ENCODE measurements at regions not wholly inside any gene's neighbourhood (a gene's known extent, or its start where the extent isn't known, plus 50 kb on each side); places are given as distances from the start of the nearest gene placed in this dataset.

DNA sequence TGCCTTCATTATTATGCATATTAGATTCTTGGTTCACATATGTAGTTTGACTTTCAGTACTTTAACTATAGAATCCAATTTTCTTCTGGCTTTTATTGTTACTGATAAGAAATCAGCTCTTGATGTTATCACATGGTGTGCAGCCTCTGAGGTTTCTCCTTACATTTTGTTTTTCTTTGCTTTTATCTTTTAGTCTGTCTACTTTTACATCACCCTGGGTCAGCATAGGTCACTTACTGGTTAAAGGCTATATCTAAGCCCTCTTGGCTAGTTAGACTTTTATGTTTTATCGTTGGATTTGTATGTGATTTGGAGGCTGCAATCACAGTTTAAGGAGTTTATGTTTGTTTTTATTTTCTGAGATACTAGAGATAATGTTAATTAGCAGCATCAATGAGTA is 187.2 kb upstream of the NOL4 start:
- ChIA-PET POLR2A (no interaction called here), CTCF (no interaction called here)
- WGBS (ENCODE audit: insufficient coverage): 60% methylated on average over 1 of the region's 1 CpG

DNA sequence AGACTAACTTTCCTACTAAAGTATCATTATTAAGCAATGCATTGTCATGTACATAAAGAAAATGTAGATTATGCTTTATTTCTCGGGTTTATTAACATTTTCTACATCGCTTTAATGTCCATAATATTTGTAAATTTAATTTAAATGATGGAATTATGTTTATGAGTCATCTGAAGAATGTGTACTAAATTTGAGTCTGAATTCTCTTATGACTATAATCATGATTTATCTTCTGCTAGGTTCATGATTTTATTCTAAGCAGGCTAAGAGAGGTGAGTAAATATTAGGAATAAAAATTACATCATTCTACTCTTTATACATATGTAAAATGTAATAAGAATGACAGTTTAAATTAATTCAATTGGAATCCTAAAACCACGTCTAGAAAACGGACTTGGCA is 206.3 kb upstream of the NOL4 start:
- 88% methylated on average over 2 of the region's 4 CpGs for WGBS (ENCODE audit: insufficient coverage)
- Histone ChIP-seq H3K27me3 (replicated peaks in 2 of 5; ENCODE audit: control insufficient read depth in 4 of 5, insufficient read depth in 5 of 5, low read length in 4 of 5) (no peaks in the 10 kb centered on the region), H3K4me1 (ENCODE audit: control extremely low read depth in 1 of 4, control insufficient read depth in 4 of 4, insufficient read depth in 4 of 4, low read length in 3 of 4) (no peaks in the 10 kb centered on the region), H3K9me3 (ENCODE audit: control extremely low read depth in 1 of 5, control insufficient read depth in 4 of 5, insufficient read depth in 2 of 5, low read depth in 1 of 5, low read length in 4 of 5) (no peaks in the 10 kb centered on the region), H3K4me3 (ENCODE audit: control insufficient read depth in 1 of 7, extremely low read depth in 1 of 7, insufficient read depth in 4 of 7, low read depth in 2 of 7, low read length in 6 of 7) (no peak overlapping the region), H3K36me3 (ENCODE audit: control insufficient read depth in 4 of 4, insufficient read depth in 4 of 4, low read length in 3 of 4) (no peaks in the 10 kb centered on the region), H3K27ac (ENCODE audit: insufficient read depth in 1 of 2, low read depth in 1 of 2, low read length in 2 of 2, poor library complexity in 1 of 2, severe bottlenecking in 2 of 2) (no peak overlapping the region)
- DNase-seq: no peak
- ChIA-PET POLR2A (no interaction called here), CTCF (no interaction called here)

More for the DNA sequence above, 187.2 kb upstream of the NOL4 start:
- H3K36me3 ChIP-seq (ENCODE audit: control insufficient read depth in 4 of 4, insufficient read depth in 4 of 4, low read length in 3 of 4): no peaks in the 10 kb centered on the region
- H3K27ac ChIP-seq (ENCODE audit: insufficient read depth in 1 of 2, low read depth in 1 of 2, low read length in 2 of 2, poor library complexity in 1 of 2, severe bottlenecking in 2 of 2): no peak overlapping the region
- H3K9me3 ChIP-seq (ENCODE audit: control extremely low read depth in 1 of 5, control insufficient read depth in 4 of 5, insufficient read depth in 2 of 5, low read depth in 1 of 5, low read length in 4 of 5): no peaks in the 10 kb centered on the region
- DNase-seq: no peak
- no peaks in the 10 kb centered on the region for H3K4me1 ChIP-seq (ENCODE audit: control extremely low read depth in 1 of 4, control insufficient read depth in 4 of 4, insufficient read depth in 4 of 4, low read length in 3 of 4)
- H3K4me3 ChIP-seq (ENCODE audit: control insufficient read depth in 1 of 7, extremely low read depth in 1 of 7, insufficient read depth in 4 of 7, low read depth in 2 of 7, low read length in 6 of 7): no peak overlapping the region
- H3K27me3 ChIP-seq (replicated peaks in 2 of 5; ENCODE audit: control insufficient read depth in 4 of 5, insufficient read depth in 5 of 5, low read length in 4 of 5): no peaks in the 10 kb centered on the region

- DNase-seq: no peak
- H3K4me3 ChIP-seq (ENCODE audit: control insufficient read depth in 1 of 7, extremely low read depth in 1 of 7, insufficient read depth in 4 of 7, low read depth in 2 of 7, low read length in 6 of 7): no peak overlapping the region
- no CpG with 5 or more reads among the region's 2 CpGs for WGBS (ENCODE audit: insufficient coverage)
Observed at GRCh38 chr18:34444622-34445021, 219.9 kb upstream of the NOL4 start.

GRCh38 chr18:34448662-34449061 is 223.9 kb upstream of the NOL4 start:
- no peak for DNase-seq
- Histone ChIP-seq H3K9me3 (ENCODE audit: control extremely low read depth in 1 of 5, control insufficient read depth in 4 of 5, insufficient read depth in 2 of 5, low read depth in 1 of 5, low read length in 4 of 5) (peaks cover 0 to 3% (median 0%) of the 10 kb centered on the region in 5 experiments), H3K27me3 (replicated peaks in 2 of 5; ENCODE audit: control insufficient read depth in 4 of 5, insufficient read depth in 5 of 5, low read length in 4 of 5) (no peaks in the 10 kb centered on the region), H3K27ac (ENCODE audit: insufficient read depth in 1 of 2, low read depth in 1 of 2, low read length in 2 of 2, poor library complexity in 1 of 2, severe bottlenecking in 2 of 2) (no peak overlapping the region), H3K4me1 (ENCODE audit: control extremely low read depth in 1 of 4, control insufficient read depth in 4 of 4, insufficient read depth in 4 of 4, low read length in 3 of 4) (no peaks in the 10 kb centered on the region), H3K4me3 (ENCODE audit: control insufficient read depth in 1 of 7, extremely low read depth in 1 of 7, insufficient read depth in 4 of 7, low read depth in 2 of 7, low read length in 6 of 7) (no peak overlapping the region), H3K36me3 (ENCODE audit: control insufficient read depth in 4 of 4, insufficient read depth in 4 of 4, low read length in 3 of 4) (no peaks in the 10 kb centered on the region)
- POLR2A ChIA-PET: no interaction called here
- CTCF ChIA-PET: no interaction called here

More at GRCh38 chr18:34444622-34445021, 219.9 kb upstream of the NOL4 start:
- ChIA-PET POLR2A (no interaction called here), CTCF (no interaction called here)
- Histone ChIP-seq H3K9me3 (ENCODE audit: control extremely low read depth in 1 of 5, control insufficient read depth in 4 of 5, insufficient read depth in 2 of 5, low read depth in 1 of 5, low read length in 4 of 5) (peaks cover 0 to 3% (median 0%) of the 10 kb centered on the region in 5 experiments), H3K27me3 (replicated peaks in 2 of 5; ENCODE audit: control insufficient read depth in 4 of 5, insufficient read depth in 5 of 5, low read length in 4 of 5) (no peaks in the 10 kb centered on the region), H3K4me1 (ENCODE audit: control extremely low read depth in 1 of 4, control insufficient read depth in 4 of 4, insufficient read depth in 4 of 4, low read length in 3 of 4) (no peaks in the 10 kb centered on the region), H3K27ac (ENCODE audit: insufficient read depth in 1 of 2, low read depth in 1 of 2, low read length in 2 of 2, poor library complexity in 1 of 2, severe bottlenecking in 2 of 2) (no peak overlapping the region), H3K36me3 (ENCODE audit: control insufficient read depth in 4 of 4, insufficient read depth in 4 of 4, low read length in 3 of 4) (no peaks in the 10 kb centered on the region)

DNA sequence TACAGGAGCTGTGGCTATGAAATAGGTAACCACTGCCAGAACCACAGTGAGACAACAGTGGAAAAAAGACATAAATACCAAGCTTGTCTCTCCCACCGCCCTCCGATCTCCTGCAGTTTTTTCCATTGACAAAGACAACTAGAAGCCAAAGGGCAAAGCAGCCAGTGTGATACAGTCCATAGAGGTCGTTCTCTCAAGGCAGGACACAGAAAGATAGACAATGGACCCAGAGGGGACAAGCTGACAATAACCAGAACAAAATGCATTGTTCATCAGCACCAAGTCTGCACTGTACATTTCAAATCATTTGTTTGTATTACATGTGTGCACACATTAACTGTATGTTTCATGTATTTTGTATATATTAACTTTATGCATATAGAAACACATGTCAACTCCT is 233.0 kb upstream of the NOL4 start:
- Histone ChIP-seq H3K4me1 (ENCODE audit: control extremely low read depth in 1 of 4, control insufficient read depth in 4 of 4, insufficient read depth in 4 of 4, low read length in 3 of 4) (no peaks in the 10 kb centered on the region), H3K27me3 (replicated peaks in 2 of 5; ENCODE audit: control insufficient read depth in 4 of 5, insufficient read depth in 5 of 5, low read length in 4 of 5) (no peaks in the 10 kb centered on the region), H3K27ac (ENCODE audit: insufficient read depth in 1 of 2, low read depth in 1 of 2, low read length in 2 of 2, poor library complexity in 1 of 2, severe bottlenecking in 2 of 2) (no peak overlapping the region), H3K9me3 (ENCODE audit: control extremely low read depth in 1 of 5, control insufficient read depth in 4 of 5, insufficient read depth in 2 of 5, low read depth in 1 of 5, low read length in 4 of 5) (peaks cover 0 to 2% (median 0%) of the 10 kb centered on the region in 5 experiments), H3K36me3 (ENCODE audit: control insufficient read depth in 4 of 4, insufficient read depth in 4 of 4, low read length in 3 of 4) (no peaks in the 10 kb centered on the region), H3K4me3 (ENCODE audit: control insufficient read depth in 1 of 7, extremely low read depth in 1 of 7, insufficient read depth in 4 of 7, low read depth in 2 of 7, low read length in 6 of 7) (no peak overlapping the region)
- 85% methylated on average over 2 of the region's 3 CpGs for WGBS (ENCODE audit: insufficient coverage)
- POLR2A ChIA-PET: no interaction called here
- CTCF ChIA-PET: no interaction called here
- DNase-seq: no peak

- no peak overlapping the region for H3K27ac ChIP-seq (ENCODE audit: insufficient read depth in 1 of 2, low read depth in 1 of 2, low read length in 2 of 2, poor library complexity in 1 of 2, severe bottlenecking in 2 of 2)
- H3K4me3 ChIP-seq (ENCODE audit: control insufficient read depth in 1 of 7, extremely low read depth in 1 of 7, insufficient read depth in 4 of 7, low read depth in 2 of 7, low read length in 6 of 7): no peak overlapping the region
- H3K27me3 ChIP-seq (replicated peaks in 2 of 5; ENCODE audit: control insufficient read depth in 4 of 5, insufficient read depth in 5 of 5, low read length in 4 of 5): no peaks in the 10 kb centered on the region
- ChIA-PET CTCF (no interaction called here), POLR2A (no interaction called here)
- H3K9me3 ChIP-seq (ENCODE audit: control extremely low read depth in 1 of 5, control insufficient read depth in 4 of 5, insufficient read depth in 2 of 5, low read depth in 1 of 5, low read length in 4 of 5): no peaks in the 10 kb centered on the region
- no peaks in the 10 kb centered on the region for H3K4me1 ChIP-seq (ENCODE audit: control extremely low read depth in 1 of 4, control insufficient read depth in 4 of 4, insufficient read depth in 4 of 4, low read length in 3 of 4)
- 71% methylated on average over 1 of the region's 3 CpGs for WGBS (ENCODE audit: insufficient coverage)
- no peak for DNase-seq
- no peaks in the 10 kb centered on the region for H3K36me3 ChIP-seq (ENCODE audit: control insufficient read depth in 4 of 4, insufficient read depth in 4 of 4, low read length in 3 of 4)
Observed at GRCh38 chr18:34458410-34458977, 233.8 kb upstream of the NOL4 start.

DNA sequence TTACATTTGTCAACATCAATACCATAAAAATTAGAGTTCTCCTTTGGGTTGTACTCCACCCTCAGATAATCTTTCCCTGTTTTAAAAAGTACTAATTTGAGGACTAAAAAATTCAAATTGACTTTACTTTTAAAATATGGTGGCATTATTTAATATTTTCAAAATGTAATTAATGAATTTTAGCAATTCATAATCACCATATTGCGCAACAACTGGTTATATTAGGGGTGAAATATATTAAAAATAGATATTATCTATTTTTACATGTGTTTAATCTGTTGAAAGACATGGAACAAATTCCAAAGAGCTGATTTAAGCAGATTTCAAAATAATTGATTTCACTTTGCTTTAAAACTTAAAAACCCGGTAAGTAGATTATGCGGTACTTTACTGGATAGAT is 236.6 kb upstream of the NOL4 start:
- POLR2A ChIA-PET: no interaction called here
- no peaks in the 10 kb centered on the region for H3K27me3 ChIP-seq (replicated peaks in 2 of 5; ENCODE audit: control insufficient read depth in 4 of 5, insufficient read depth in 5 of 5, low read length in 4 of 5)
- CTCF ChIA-PET: no interaction called here
- H3K36me3 ChIP-seq (ENCODE audit: control insufficient read depth in 4 of 4, insufficient read depth in 4 of 4, low read length in 3 of 4): no peaks in the 10 kb centered on the region
- no peaks in the 10 kb centered on the region for H3K4me1 ChIP-seq (ENCODE audit: control extremely low read depth in 1 of 4, control insufficient read depth in 4 of 4, insufficient read depth in 4 of 4, low read length in 3 of 4)
- no peaks in the 10 kb centered on the region for H3K9me3 ChIP-seq (ENCODE audit: control extremely low read depth in 1 of 5, control insufficient read depth in 4 of 5, insufficient read depth in 2 of 5, low read depth in 1 of 5, low read length in 4 of 5)
- no peak for DNase-seq
- WGBS (ENCODE audit: insufficient coverage): no CpG with 5 or more reads among the region's 3 CpGs
- no peak overlapping the region for H3K27ac ChIP-seq (ENCODE audit: insufficient read depth in 1 of 2, low read depth in 1 of 2, low read length in 2 of 2, poor library complexity in 1 of 2, severe bottlenecking in 2 of 2)
- no peak overlapping the region for H3K4me3 ChIP-seq (ENCODE audit: control insufficient read depth in 1 of 7, extremely low read depth in 1 of 7, insufficient read depth in 4 of 7, low read depth in 2 of 7, low read length in 6 of 7)
